ENCODE measurements at regions not wholly inside any gene's neighbourhood (a gene's known extent, or its start where the extent isn't known, plus 50 kb on each side); places are given as distances from the start of the nearest gene placed in this dataset.

- no peak for ATAC-seq
- Histone ChIP-seq H3K36me3 (ENCODE audit: insufficient read depth in 1 of 2, low read depth in 1 of 2) (no peaks in the 10 kb centered on the region), H3K27ac (no peak overlapping the region), H3K9me3 (no peaks in the 10 kb centered on the region), H3K27me3 (ENCODE audit: insufficient read depth in 3 of 3, low read length in 2 of 3) (no peaks in the 10 kb centered on the region), H3K4me3 (no peak overlapping the region), H3K4me1 (no peaks in the 10 kb centered on the region)
- 36 to 80% (median 36%) methylated on average over 1 of the region's 1 CpG for WGBS, 3 donors
- no peak for TF ChIP-seq CTCF (IDR thresholded peaks at IDR 0.05)
- intact Hi-C loops (cut with DNase I): no loop called here
- no peak for DNase-seq
Observed at GRCh38 chr5:87136096-87136495, 131.6 kb upstream of the RASA1 start.

DNA sequence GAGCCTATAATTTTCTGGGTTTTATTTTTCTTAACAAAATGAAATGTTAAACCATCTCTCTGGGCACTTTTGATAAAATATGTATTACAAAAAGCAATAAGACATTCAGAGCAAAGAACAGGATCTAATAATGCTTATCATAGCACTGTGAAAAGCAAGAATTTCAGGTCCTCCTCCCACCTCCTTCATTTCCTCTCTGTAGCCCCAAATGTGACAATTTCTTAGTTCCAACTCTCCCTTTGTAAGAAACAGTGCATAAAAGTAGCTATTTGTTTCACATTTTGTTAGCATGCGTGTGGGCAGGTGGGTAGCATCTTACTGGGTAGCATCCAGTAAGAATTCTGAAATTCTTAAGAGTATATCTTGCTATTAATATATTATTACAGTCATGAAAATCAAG lies 130.9 kb upstream of the RASA1 start:
- no peak for TF ChIP-seq CTCF (IDR thresholded peaks at IDR 0.05)

GRCh38 chr5:87137283-87137682 lies 130.4 kb upstream of the RASA1 start:
- Histone ChIP-seq H3K36me3 (ENCODE audit: insufficient read depth in 1 of 2, low read depth in 1 of 2) (no peaks in the 10 kb centered on the region), H3K27me3 (ENCODE audit: insufficient read depth in 3 of 3, low read length in 2 of 3) (no peaks in the 10 kb centered on the region), H3K4me1 (no peaks in the 10 kb centered on the region), H3K9me3 (no peaks in the 10 kb centered on the region), H3K27ac (no peak overlapping the region), H3K4me3 (no peak overlapping the region)
- DNase-seq (peak; percentile 18 to 54), ATAC-seq (no peak)
- intact Hi-C loops (cut with DNase I): no loop called here
- no peak for TF ChIP-seq CTCF (IDR thresholded peaks at IDR 0.05)
- WGBS, 3 donors: 45 to 52% (median 50%) methylated on average over 3 of the region's 3 CpGs

More for the DNA sequence above, 130.9 kb upstream of the RASA1 start:
- Histone ChIP-seq H3K27me3 (ENCODE audit: insufficient read depth in 3 of 3, low read length in 2 of 3) (no peaks in the 10 kb centered on the region), H3K9me3 (no peaks in the 10 kb centered on the region), H3K4me3 (no peak overlapping the region), H3K4me1 (no peaks in the 10 kb centered on the region), H3K36me3 (ENCODE audit: insufficient read depth in 1 of 2, low read depth in 1 of 2) (no peaks in the 10 kb centered on the region), H3K27ac (no peak overlapping the region)
- 71 to 78% (median 74%) methylated on average over 1 of the region's 1 CpG for WGBS, 3 donors
- DNase-seq: no peak
- ATAC-seq: no peak
- intact Hi-C loops (cut with DNase I): no loop called here

DNA sequence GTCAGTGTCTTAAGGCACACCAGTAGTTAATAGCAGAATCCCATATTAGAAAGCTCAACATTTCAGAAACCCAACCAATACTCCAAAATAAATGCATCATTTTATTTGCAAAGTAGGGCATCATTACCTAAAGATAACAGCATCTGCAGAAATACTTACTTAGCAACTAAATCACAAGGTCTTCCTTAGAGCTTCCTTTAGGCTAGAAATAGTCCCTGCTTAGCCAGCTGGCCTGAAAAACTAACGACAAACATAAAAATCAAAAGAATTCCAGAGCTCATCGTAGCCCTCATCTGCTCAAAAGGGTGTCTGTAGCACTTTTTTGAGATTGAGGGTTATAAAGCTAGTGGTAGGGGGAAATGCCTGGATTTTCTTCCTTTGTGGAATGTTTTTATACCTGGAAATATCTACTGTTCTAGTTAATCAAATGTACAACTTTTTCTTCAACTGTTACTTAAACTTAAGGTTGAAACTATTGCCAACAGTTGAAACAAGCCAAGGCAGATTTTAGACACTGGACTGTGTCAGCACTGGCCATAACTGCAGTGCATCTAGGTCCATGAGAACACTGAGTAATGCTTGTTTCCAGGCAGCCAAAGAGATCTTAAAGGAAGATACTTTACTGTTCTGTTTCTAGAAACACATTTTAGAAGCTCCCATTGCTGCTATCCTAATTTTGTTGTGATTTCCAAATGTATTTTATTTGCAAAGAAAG lies 129.4 kb upstream of the RASA1 start:
- intact Hi-C loops (cut with DNase I): no loop called here
- DNase-seq: no peak
- WGBS, 3 donors: 4 to 10% (median 10%) methylated on average over 2 of the region's 2 CpGs
- no peaks in the 10 kb centered on the region for H3K4me1 ChIP-seq
- no peaks in the 10 kb centered on the region for H3K27me3 ChIP-seq (ENCODE audit: insufficient read depth in 3 of 3, low read length in 2 of 3)
- H3K36me3 ChIP-seq (ENCODE audit: insufficient read depth in 1 of 2, low read depth in 1 of 2): no peaks in the 10 kb centered on the region
- no peak overlapping the region for H3K27ac ChIP-seq
- no peak overlapping the region for H3K4me3 ChIP-seq
- no peak for ATAC-seq
- H3K9me3 ChIP-seq: no peaks in the 10 kb centered on the region
- TF ChIP-seq CTCF (IDR thresholded peaks at IDR 0.05): no peak

DNA sequence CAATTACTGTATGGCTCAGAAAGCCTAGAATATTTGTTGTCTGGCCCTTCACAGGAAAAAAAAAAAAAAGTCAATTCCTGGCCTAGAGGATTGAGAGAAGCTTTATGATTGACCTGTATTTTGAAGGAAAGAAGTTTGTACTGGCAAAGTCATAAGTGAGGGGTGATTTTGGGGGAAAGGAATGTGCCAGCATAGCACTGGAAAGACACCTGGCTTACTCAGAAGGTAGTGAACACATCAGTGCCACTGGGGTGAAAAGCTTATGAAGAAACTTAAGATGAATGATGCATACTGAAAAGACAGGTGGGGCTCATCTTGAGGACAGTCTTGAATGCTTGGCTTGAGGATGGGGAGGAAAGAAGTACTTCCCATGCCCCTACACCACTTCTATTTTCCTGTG lies 127.9 kb upstream of the RASA1 start:
- ATAC-seq (no peak), DNase-seq (no peak)
- H3K36me3 ChIP-seq (ENCODE audit: insufficient read depth in 1 of 2, low read depth in 1 of 2): no peaks in the 10 kb centered on the region
- no peaks in the 10 kb centered on the region for H3K9me3 ChIP-seq
- no peak overlapping the region for H3K4me3 ChIP-seq
- H3K4me1 ChIP-seq: no peaks in the 10 kb centered on the region
- no peak overlapping the region for H3K27ac ChIP-seq
- H3K27me3 ChIP-seq (ENCODE audit: insufficient read depth in 3 of 3, low read length in 2 of 3): no peaks in the 10 kb centered on the region
- intact Hi-C loops (cut with DNase I): no loop called here
- TF ChIP-seq CTCF (IDR thresholded peaks at IDR 0.05): no peak
